GM19324 (cell line): ENCODE measurements at regions not wholly inside any gene's neighbourhood (a gene's known extent, or its start where the extent isn't known, plus 50 kb on each side); places are given as distances from the start of the nearest gene placed in this dataset.

Experiments
- ATAC-seq: cut with Tn5 transposase; IDR thresholded peaks from one replicate; pipeline ENCODE4 v1.9.1; 2021; ENCODE audit warnings: mild to moderate bottlenecking, moderate library complexity; ENCODE audit not compliant: unreplicated experiment, low FRiP score

DNA sequence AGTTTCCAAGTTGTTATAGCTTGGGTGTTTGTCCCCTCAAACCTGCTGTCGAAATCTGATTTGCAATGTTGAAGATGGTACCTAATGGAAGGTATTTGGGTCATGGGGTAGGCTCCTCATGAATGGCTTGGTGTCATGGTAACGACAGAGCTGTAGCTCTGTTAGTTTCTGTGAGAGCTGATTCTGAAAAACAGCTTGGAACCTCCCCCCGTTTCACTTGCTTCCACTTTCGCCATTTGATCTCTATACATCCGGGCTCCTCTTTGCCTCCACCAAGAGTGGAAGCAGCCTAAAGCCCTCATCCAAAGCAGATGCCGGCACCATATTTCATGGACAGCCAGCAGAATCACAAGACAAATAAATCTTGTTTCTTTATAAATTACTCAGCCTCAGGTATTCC is 1035.1 kb upstream of the SLC39A10 start:
- ATAC-seq = no peak

DNA sequence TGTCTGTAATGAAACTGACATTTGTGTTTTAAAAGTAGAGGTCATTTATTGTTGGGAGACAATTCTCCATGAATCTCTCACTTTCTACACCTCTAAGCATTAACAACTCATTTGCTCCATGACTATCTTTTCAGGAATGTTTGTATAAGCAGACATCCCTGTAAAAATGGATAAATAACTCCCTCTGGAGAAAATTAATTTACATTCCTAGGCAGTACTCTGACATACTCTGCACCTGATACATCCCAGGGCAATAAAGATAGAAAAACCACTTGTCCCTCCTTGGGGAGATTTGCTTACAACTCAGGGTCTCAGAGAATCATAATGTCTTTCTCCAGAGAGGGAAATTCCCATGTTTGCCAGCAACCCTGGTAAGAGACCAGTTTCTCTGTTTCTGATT is 1037.7 kb upstream of the SLC39A10 start:
- no peak for ATAC-seq

DNA sequence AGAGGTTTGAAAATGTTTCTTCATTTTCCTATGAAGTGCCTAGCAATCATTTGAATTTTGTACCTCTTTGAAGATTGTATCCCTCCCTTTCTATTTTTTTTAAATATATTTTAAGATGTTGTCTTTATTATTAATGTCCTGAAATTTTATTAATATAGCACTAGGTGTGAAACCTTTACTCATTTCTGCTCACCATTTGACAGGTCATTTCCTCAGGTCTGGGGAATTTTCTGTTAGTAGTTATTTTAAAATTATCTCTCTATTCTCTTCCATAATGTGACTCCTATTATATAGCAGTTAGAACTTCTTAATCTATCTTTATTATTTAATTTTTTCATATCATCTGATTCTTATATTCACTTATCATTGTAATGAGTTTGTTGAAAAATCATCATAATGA is 1038.6 kb upstream of the SLC39A10 start:
- ATAC-seq = no peak

DNA sequence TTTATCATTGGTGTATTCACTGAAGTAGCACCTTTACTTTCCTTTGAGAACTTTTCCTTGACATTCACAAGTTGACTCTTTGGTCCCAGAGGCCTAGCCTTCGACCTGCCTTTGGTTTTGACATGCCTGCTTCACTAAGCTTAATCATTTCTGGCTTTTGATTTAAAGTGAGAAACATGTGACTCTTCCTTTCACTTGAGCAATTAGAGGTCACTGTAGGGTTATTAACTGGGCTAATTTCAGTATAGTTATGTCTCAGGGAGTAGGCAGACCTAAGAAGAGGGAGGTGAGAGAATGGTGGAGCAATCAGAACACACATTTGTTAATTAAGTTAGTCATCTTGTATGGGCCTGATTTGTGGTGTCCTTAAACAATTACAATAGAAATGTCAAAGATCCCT is 1040.7 kb upstream of the SLC39A10 start:
- peak; percentile 74 for ATAC-seq

DNA sequence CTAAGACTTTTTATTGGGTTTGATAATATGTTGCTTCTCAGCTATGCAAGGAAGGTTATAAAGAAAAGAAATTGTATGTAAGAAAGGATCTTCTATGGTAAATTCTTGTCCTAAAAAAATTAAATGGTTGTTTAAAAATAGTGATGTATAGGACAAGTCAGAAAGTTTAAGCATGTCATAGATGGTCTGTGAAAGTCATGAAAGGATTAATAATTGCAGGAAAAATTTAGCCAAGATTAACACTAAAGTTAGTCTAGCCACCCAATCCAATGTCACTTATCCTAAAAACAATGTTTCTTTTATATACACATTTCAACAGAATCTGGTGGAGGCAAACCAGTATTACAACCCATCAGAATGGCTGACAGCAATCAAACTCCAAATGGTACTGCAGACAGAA is 1046.7 kb upstream of the SLC39A10 start:
- ATAC-seq = no peak

DNA sequence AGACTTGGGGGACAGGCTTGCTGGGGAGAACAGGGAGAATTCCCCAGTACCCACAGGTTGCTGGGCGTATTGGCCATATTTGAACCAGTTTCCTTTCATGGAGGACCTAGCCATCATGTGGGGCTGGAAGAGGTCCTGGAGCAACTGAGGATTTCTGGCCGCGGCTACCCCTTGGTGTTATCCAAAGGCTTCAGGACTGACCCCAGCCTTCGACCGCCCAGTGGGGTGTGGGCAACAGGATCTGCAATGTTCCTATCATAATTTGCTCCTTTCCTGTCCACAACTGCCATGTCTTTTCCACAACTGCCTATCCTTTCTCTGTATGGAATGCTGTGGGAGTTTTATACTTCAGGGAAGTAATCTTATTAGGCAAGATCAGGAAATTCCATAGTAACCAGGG is 1053.6 kb upstream of the SLC39A10 start:
- no peak for ATAC-seq

DNA sequence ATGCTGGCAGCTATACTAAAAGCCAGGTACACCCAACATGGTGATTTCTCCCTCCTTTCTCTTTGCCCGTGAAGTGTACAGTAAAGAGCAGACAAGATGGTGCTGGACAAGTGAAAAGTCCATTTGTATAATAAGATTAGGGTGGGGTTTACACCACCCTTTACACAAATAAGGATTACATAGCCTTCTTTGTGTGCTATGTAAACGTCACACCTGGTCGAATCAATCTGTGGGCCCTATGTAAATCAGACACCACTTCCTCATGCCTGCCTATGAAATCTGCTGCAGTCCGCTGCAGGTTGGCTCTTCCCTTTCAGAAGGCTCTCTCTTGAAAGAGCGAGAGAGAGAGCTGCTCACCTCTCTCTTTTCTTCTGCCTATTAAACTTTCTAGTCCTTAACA is 1054.3 kb upstream of the SLC39A10 start:
- ATAC-seq = no peak

DNA sequence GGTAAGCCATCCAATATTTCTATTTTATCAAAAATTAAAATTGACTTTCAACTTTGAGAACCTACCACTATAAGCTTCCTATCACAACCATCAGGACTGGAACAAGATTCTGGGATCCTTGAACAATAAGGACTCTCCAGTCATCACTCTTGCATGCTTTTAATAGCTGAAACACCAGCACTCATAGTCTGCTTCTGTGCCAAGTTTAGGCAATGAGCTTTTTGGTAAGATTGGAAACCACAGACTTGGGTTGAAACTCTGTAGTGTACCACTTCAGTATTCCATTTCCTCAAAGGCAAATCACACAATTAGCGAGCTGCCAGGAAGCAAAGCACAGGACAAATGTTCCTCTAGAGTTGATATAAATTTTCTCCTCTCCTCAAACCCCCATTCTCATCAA is 1065.8 kb upstream of the SLC39A10 start:
- no peak for ATAC-seq

DNA sequence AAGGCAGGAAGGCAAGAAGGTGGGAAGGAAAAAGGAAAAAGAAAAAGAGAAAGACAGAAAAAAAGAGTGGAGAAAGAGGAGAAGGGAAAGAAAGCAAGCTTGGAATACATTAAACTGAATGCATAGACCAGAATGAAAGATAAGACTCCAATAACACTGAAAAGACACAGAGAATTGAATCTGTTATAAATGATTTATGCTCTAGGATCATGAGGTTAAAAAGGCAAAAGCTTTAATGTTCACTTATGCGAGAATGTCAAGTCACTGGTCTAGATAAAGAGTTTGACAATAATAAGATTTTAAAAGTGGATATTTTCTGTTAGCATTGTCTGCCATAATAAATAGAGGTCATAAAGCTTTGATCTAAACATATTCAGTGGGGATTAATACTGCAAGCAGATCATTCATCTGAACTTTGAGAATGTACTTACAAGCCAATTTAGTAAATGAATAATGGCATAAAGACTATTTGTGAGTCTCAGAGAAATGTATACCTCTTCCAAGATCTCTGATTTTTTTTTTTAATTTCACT is 1069.2 kb upstream of the SLC39A10 start:
- ATAC-seq = no peak

DNA sequence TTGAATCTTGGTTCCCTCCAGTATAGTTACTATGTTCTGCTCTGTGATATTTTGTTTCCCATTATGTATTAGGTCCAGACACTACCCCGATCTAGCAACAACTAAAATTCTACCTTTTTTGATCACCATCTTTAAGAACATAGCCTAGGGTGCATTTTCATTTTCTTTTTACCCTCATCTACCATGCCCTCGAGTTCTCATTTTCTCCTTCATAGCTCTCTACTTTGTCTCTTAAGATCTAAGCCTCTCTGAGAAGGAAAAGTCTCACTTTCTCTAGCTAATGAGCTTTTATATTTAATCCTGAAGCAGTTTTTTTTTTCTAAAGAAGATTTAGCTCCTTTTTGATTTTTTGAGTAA is 1089.4 kb upstream of the SLC39A10 start:
- peak; percentile 37 for ATAC-seq

DNA sequence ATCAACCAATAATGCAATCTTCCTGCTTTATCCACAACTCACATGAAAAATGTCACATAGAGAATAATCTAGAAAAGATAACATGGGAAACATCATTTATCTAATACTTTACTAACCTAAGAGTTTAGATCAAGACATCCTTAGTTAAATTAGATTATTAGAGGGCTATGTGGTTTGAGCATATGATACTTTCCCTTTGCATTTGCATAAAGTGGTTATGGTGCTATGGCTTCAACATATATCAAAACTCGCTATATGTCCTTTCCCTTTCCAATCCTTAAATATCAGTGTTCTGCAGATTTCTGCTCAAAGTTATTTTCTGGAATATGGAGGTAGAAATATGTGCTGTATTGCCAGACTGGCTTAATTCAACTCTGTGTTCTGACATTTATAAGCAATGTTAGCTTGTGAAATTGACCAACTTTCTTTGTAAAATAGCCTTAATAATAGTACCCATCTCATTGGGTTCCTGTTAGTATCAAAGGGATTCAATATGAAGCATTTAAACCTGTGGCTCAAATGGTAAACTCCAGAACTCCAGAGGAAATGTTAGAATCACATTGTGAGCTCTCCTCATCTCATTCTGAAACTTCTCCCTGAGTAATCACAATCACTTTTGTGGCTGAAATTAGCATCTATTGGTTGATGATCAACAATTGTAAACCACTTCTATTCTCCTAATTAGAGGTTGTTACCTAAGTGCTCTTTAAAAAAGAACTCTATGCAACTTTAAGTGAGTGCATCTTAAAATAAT is 1089.9 kb upstream of the SLC39A10 start:
- ATAC-seq = peak; percentile 51

DNA sequence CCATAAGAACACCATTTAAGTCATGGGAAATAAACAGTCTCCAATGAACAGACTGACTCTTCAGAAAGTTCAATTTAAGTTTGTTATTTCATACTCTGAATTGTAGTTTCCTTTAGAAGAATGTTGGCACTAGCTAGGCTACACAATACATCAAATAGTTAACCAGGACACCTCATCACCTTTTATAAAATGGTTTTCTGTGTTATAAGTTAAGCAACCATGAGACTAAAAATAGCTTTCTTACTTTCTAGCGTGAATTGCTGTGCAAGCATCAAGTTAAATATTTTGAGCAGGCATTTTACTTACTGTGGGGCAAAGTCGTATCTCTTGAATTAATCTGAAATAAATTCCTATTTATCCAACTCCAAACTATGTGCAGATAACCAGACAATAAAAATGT is 1092.6 kb upstream of the SLC39A10 start:
- no peak for ATAC-seq

DNA sequence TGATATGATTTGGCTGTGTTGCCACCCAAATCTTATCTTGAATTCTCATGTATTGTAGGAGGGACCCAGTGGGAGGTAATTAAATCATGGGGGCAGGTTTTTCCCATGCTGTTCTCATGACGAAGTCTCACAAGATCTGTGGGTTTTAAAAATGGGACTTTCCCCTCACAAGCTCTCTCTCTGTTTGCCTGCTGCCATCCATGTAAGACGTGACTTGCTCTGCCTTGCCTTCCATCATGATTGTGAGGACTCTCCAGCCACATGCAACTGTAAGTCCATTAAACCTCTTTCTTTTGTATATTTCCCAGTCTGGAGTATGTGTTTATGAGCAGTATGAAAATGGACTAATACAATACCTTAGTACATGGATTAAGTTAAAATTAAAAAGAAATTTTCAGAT is 1094.7 kb upstream of the SLC39A10 start:
- no peak for ATAC-seq

DNA sequence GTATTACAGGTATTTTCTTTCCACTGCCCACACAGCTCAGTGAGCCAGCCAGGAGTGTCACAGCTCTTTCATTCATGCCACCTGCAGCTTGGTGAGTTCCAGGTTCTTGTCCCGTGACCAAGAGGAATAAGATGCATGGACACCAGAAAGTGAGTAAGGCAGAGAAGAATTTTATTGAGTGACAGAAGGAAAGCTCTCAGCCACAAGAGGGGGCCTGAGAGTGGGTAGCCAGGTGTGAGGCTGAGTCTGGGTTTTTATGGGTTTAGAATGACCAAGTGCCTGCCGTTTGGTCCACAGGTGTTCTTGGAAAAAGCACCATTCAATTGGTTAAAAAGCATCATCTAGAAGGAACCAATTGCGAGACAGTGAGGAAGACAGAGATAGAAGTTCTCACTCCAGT is 1097.1 kb upstream of the SLC39A10 start:
- no peak for ATAC-seq

DNA sequence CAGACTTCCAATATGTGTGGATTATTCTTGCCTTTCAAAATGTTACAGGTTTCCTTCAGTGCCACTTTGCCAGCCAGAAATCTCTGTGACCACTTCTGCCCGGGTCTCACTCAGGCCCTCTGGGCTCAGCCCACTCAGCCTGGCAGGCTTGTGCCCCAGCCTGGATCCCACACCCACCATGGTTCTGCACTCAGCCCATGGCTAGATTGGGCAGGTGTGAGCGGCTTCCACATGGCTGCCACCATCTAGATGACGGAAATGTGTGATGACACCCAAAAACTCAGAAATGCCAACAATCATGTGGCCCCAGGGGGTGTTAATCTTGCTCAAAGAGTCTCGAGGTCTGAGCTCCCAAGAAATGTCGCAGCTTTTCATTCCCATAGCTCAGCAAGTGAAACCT is 1097.5 kb upstream of the SLC39A10 start:
- ATAC-seq = no peak

DNA sequence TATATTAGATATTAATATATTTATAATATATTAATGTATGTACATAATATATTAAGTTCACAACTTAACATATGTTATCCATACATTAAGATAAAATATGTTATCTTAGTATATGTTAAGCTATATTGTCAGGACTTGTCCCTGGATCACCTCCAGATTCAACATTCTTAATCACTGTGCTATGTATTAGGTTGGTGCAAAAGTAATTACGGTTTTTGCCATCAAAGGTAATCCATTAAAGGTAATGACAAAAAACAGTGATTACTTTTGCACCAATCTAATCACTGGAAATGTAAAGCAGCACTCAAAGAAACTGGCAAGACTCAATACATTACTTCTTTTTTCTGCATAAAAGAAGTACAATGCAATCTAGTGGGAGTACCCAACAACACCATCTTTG is 1099.0 kb upstream of the SLC39A10 start:
- no peak for ATAC-seq

DNA sequence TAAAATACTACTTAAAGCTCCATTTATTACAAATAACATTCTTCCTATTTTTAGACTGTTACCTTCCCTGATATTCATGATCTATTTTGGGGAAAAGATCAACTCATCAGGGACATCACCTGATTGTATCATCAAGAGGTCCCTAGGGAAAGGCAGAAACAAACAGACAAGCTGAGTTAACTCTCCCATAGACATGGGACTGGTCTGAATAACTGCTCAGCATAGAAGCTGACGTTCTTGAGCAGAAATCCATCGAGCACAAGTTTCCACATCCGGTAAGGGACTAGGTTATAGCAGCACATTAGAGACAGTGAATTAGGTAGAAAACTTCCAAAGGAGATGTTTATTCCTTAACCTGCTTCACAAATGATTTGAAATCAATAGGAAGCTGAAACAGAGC is 1100.4 kb upstream of the SLC39A10 start:
- no peak for ATAC-seq

DNA sequence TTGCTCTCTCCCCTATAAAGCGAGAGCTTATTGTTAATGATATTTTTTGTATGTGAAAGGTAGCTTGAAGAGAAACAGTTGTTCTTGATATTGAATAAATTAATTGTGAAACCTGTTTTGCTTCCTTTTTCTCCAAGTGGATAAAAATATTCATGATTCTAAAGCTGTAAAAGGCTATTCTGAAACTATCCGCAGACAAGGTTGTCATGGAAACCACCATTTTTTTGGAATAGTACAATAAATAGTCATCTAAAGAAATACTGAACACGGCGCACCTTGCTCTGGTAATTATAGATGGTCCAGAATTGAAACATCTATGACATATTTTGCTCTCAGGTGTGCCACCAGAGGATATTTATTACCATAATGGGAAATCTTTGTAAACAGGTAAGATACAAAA is 1103.0 kb upstream of the SLC39A10 start:
- no peak for ATAC-seq

DNA sequence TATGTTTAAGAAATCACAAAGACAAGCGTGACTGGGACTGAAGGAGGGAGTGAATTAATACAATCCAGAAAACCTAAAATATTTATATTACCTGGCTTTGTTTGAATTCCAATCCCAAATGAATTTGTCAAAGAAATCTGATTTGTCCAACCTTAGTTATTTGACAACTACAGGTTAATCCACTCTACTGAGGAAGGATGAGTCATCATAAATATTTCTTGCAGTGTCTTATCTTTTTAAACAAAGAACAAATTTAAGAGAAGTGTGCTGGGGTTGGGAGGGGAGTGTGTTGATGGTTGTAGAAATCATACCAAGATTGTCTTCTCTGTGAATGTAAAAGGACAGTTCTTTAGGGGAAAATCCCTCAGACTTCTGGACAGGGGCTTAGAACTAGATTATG is 1106.3 kb upstream of the SLC39A10 start:
- no peak for ATAC-seq

DNA sequence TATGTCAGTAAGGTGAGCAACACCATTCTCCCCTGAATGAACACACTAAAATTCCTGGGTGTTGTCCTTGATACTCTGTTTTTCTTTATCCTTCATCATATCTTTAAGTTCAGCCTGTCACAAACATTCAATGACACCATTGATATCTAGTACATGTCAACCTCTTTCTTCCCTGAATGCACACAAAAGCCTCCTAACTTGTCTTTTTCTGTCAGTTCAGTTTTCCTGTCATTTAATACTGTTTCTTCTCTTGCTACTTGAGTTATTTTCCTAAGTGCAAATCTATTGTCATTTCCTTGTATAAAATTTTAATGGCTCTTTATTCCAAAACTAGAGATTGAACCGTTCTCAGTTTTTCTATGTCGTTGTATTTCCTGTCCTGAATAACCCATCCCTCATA is 1107.6 kb upstream of the SLC39A10 start:
- ATAC-seq = no peak

DNA sequence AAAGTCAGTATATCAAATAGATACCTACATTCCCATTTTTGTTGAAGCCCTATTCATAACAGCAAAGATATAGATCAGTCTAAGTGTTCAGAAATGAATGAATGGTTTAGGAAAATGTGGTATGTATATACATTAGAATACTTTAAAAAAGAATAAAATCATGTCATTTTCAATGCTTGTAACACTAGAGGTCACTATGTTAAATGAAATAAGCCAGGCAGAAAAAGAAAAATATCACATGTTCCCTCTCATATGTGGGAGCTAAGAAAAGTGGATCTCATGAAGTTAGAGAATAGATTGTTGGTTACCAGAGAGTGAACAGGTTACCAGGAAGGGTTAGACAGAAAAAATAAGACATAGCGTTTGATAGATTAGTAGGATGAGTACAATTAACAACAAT is 1111.0 kb upstream of the SLC39A10 start:
- no peak for ATAC-seq

DNA sequence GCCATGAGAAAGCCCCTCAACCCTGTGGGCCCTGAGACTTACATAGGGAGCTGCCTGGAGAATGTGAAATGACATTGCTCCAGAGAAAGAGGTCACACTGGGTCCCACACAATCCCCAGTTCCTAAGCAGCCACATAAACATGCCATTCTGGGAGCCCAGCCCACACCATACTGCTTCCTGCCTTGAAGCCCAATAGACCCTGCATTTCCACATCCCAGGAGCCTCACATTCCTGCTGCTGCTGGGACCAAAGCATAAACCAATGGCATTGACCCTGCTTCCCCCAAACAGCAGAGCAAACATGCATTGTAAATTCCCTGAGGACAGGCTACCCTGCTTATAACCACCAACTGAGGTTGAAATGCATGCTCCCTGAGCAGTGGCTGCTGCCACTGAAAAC is 1117.6 kb upstream of the SLC39A10 start:
- no peak for ATAC-seq

DNA sequence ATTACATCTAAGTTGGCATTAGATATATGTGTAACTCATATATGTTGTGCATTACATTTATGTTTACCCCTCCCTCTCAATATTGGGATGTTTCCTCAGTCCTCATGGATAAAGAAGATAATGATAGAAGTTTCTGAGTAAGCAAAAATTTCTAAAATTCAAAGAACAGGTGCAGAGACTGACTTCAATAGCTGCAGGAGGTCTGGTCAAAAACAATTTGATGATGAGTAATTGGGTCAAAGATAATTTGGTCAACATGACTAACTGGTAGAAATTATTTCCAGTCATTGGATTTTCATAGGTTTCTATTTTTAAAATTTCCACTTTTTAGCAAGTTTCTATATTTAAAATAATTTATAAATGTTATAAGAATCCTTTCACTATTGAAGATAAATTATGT is 1130.9 kb upstream of the SLC39A10 start:
- ATAC-seq = no peak
